ENCODE measurements at regions not wholly inside any gene's neighbourhood (a gene's known extent, or its start where the extent isn't known, plus 50 kb on each side); places are given as distances from the start of the nearest gene placed in this dataset.

DNA sequence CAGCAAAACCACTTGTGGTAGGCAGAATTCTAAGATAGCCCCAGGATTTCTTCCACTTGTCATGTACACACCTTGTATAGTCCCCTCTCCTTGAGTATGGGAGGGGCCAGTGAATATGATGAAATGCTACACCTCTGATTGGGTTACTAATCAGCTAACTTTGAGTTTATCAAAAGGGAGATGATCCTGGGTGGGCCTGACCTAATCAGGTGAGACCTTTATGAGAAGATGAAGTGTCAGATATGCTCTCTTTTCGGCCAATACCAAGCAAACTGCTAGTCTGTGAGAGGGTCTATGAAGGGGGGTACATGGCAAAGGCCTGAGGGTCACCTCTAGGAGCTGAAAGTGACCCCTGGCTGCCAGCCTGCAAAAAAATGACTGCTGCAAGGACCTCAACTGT, 154.3 kb upstream of the CRY1 start:
- no peak overlapping the region for H3K27ac ChIP-seq
- no peak for TF ChIP-seq ZFX (IDR thresholded peaks at IDR 0.05)
- TF ChIP-seq, protein P1, sequence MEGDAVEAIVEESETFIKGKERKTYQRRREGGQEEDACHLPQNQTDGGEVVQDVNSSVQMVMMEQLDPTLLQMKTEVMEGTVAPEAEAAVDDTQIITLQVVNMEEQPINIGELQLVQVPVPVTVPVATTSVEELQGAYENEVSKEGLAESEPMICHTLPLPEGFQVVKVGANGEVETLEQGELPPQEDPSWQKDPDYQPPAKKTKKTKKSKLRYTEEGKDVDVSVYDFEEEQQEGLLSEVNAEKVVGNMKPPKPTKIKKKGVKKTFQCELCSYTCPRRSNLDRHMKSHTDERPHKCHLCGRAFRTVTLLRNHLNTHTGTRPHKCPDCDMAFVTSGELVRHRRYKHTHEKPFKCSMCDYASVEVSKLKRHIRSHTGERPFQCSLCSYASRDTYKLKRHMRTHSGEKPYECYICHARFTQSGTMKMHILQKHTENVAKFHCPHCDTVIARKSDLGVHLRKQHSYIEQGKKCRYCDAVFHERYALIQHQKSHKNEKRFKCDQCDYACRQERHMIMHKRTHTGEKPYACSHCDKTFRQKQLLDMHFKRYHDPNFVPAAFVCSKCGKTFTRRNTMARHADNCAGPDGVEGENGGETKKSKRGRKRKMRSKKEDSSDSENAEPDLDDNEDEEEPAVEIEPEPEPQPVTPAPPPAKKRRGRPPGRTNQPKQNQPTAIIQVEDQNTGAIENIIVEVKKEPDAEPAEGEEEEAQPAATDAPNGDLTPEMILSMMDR (conservative IDR thresholded peaks at IDR 0.05): no peak

DNA sequence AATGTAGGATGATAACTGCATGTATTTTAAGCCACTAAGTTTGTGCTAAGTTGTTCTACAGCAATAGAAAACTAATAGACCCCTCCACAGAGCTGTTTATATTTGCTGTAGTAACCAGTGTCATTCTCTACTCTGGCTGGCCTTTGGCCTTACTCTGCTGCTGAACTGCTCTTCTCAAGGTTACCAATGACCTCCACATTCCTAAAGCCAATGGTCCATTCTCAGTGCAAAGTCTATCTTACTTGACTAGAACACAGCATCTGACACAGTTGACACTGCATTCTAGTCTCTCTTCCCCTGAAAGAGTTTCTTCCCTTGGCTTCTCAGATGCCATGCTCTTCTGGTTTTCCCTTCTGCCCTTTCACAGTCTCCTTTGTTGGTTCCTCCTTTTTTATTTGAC, 154.8 kb upstream of the CRY1 start:
- no peak for TF ChIP-seq ZFX (IDR thresholded peaks at IDR 0.05)
- TF ChIP-seq, protein P1 (conservative IDR thresholded peaks at IDR 0.05): no peak

DNA sequence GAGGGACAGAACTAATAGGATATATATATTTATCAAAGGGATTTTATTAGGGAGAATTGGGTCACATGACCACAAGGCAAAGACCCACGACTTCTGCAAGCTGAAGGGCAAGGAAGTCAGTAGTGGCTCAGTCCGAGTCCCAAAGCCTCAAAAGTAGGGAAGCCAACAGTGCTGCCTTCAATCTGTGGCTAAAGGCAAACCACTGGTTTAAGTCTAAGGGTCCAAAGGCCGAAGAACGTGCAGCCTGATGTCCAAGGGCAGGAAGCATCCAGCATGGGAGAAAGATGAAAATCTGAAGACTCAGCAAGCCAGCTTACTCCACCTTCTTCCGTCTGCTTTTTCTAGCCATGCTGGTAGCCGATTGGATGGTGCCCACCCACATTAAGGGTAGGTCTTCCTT, 157.9 kb upstream of the CRY1 start:
- no peak overlapping the region for H3K27ac ChIP-seq
- TF ChIP-seq, protein P1 (conservative IDR thresholded peaks at IDR 0.05): no peak
- no peak for TF ChIP-seq ZFX (IDR thresholded peaks at IDR 0.05)

More for the DNA sequence above, 154.8 kb upstream of the CRY1 start:
- no peak overlapping the region for H3K27ac ChIP-seq

DNA sequence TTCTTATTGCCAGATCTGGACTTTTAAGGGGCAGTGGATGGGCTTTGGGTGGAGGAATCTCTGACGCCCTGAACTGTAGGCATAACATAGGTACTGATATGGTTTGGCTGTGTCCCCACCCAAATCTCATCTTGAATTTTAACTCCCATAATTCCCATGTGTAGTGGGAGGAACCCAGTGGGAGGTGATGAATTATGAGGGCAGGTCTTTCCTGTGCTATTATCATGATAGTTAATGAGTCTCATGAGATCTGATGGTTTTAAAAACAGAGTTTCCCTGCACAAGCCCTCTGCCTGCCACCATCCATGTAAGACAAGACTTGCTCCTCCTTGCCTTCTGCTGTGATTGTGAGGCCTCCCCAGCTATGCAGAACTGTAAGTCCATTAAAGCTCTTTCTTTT, 160.0 kb upstream of the CRY1 start:
- no peak overlapping the region for H3K27ac ChIP-seq
- no peak for TF ChIP-seq ZFX (IDR thresholded peaks at IDR 0.05)
- TF ChIP-seq, protein P1 (conservative IDR thresholded peaks at IDR 0.05): no peak

DNA sequence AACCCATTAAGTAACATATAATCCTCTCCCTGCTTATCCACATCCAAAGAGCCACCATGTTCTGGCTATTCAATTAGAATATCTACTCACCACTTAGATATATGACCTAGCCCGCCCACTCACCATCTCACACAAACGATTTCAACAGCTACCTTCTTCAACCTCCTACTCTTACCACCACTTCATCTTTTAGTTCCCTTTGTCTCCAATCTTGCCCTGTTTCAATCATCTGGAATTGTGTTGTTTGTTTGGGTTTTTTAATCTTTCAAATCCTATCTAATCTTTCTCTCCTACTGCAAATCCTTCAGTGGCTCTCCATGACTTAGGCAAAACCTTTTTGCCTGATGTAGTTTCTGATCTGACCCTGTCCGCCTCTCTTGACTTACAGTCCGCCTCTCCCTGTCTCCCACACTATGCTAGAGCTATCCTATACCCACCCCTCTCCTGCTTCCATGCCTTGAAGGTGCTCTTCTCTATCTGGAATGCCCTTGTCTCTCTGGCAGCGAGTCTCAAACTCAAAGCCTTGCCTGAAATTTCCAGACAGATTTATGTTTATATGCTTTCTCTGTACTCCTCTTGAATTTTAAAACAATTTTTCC, 161.0 kb upstream of the CRY1 start:
- no peak for TF ChIP-seq ZFX (IDR thresholded peaks at IDR 0.05)
- TF ChIP-seq, protein P1 (conservative IDR thresholded peaks at IDR 0.05): no peak
- H3K27ac ChIP-seq: no peak overlapping the region

DNA sequence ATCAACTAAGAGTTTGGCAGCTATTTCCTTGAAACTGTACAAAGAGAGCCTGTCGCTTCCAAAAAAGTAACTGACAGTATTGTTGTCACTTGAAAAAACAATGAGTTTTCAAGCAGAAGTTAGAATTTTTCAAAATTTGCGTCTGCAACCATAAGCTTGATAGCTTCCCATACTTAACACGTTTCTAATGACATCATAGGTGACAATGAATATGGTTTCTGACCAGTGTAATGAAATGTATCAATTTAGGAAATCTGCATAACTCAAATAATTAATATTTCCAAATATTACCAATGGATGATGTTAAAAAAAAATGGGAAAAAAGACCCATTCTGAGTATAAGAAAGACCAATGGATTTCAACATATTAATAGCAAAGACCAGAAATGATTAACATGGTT, 165.4 kb upstream of the CRY1 start:
- no peak overlapping the region for H3K27ac ChIP-seq
- TF ChIP-seq, protein P1 (conservative IDR thresholded peaks at IDR 0.05): no peak
- no peak for TF ChIP-seq ZFX (IDR thresholded peaks at IDR 0.05)

DNA sequence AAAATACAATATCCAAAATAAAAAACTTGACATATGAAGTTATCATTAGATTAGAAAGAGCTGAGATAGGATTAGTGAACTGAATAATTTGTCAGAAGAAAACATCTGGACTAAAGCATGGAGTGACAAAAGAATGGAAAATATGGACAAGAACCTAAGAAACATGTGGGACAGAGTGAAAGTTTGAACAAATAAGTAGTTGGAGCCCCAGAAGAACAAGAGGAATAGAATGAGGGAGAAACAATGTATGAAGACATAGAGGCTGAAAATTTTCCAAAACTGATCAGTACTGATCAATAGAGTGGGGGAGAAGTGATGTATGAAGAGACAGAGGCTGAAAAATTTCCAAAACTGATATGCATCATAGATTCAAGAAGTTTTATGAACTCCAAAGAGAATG, 170.6 kb upstream of the CRY1 start:
- TF ChIP-seq, protein P1 (conservative IDR thresholded peaks at IDR 0.05): no peak
- no peak for TF ChIP-seq ZFX (IDR thresholded peaks at IDR 0.05)
- H3K27ac ChIP-seq: no peak overlapping the region
